ENCODE measurements at regions not wholly inside any gene's neighbourhood (a gene's known extent, or its start where the extent isn't known, plus 50 kb on each side); places are given as distances from the start of the nearest gene placed in this dataset.

- no peak for DNase-seq
Measured at GRCh38 chr18:46297621-46298020, 193.4 kb downstream of the HAUS1 start.

- DNase-seq, result no peak
Measured at GRCh38 chr18:46298511-46298910, 194.3 kb downstream of the HAUS1 start.

DNA sequence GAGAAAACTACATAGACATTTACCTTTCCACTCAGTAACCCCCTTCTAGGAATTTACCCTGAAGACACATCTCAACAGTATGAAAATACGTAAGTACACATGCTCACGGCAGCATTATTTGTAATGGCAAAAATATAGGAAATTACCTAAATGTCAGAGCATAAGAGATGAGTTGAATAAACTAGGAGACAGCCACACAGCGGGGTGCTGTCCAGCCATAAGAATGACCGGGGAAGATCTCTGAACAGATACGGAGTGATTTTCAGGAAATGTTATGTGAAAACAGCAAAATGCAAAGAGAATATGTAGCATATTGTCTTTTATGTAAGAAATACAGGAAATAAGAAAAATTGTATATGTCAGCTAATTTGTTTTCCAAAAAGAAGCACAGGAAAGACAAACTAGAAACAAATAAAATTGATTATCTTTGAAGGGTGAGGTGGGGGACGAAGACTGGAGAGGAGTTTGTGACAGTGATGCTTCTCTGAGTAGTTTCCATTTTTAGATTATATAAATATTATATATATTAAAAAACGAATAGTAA, 195.4 kb downstream of the HAUS1 start:
- no peak for DNase-seq

DNA sequence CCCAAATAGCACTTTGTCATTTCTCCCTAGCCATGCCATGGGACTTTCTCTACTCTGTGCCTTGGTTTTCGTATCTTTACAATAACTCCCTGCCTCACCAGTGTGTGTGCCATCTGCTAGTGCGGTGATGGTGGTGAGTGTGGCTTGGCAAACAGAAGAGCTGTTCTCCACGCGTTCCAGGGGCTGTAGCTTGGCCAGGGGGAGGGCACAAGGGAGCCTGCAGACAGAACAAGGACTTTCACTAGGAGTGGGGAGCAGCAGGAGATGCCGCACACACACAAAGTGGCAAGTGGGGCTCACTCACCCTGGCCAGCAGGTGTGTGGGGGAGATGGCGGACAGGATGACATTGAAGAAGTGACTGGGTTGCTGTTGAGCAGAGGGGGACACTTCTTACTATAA, 196.9 kb downstream of the HAUS1 start:
- no peak for DNase-seq

DNA sequence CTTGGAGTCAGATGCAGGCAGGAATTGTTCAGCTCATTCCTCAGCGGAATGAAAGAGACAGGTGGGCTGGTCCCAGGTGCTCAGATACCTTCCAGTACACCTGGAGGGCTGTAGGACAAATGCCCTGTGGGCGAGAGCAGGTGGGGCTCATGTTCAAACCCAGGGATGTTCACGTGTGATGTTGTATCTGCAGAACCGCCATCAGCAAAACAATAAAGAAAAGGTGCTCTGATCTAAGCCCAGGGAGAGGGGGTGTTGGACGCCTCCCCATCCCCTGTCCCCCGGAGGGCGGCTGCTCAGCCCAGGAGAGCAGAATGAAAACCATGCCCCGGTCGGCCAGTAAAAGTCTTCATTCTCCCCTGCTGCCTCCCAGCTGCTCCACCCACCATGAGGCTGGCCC, 197.4 kb downstream of the HAUS1 start:
- DNase-seq, result no peak

DNA sequence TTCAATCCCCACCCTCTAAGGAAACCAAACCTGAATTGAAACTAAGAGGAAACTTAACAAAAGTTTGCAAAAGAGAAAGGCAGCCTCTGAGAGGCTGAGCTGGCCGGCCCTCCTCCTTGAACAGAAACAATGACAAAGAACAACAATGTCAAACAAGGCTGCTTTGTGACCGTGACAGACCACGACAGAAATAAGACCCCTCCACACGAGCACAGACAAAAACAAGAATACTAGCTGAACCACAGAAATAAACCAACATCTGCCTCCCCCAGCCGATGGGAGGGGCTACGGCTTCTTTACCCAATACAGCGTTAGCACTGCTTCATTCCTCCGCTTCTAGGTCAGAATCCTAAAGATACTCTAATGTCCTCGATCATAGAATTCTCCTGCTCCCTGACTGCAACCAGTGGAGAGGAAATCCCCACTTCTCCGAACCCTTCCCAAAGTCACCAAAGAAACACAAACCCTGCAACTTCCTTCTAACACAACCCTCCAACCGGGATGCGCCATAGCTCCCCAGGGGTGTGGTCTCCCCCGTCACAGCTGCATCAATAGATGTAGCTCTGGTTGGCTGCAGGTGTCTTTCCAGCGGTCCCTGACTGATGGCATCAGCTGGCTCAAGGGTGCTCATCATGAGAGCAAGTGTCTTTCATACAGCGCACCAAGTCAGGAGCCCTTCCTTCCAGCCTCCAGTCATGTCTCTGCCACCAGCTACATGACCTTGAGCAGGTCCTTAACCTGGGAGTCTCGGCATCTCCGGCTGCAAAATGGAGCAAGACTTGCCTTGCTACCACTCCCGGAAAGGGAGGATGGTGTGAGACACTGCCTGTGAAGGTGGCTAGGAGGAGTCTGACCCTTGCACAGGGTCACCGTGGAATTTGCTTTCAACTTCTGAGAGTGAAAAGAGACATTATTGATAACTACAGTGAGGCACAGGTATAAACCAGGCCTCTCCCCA, 198.6 kb downstream of the HAUS1 start:
- no peak for DNase-seq

DNA sequence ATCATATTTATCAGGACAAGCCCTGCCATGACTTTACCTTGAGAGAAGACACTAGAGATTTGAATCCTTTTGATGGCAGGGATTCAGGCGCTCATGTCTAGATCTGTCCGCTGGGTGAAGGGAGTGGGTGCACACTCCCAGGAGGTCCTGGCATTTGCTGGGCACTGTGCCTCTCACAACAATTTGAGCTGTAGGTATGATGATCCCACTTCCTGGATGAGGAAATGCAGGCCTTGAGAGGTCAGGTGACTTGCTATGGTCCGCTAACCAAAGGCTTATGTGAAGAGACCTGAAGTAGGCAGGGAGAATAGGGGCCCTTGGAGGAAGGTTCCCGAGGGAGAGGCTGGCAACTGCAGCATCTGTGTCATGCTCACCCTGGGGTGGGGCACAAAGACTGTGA, 206.1 kb downstream of the HAUS1 start:
- no peak for DNase-seq

DNA sequence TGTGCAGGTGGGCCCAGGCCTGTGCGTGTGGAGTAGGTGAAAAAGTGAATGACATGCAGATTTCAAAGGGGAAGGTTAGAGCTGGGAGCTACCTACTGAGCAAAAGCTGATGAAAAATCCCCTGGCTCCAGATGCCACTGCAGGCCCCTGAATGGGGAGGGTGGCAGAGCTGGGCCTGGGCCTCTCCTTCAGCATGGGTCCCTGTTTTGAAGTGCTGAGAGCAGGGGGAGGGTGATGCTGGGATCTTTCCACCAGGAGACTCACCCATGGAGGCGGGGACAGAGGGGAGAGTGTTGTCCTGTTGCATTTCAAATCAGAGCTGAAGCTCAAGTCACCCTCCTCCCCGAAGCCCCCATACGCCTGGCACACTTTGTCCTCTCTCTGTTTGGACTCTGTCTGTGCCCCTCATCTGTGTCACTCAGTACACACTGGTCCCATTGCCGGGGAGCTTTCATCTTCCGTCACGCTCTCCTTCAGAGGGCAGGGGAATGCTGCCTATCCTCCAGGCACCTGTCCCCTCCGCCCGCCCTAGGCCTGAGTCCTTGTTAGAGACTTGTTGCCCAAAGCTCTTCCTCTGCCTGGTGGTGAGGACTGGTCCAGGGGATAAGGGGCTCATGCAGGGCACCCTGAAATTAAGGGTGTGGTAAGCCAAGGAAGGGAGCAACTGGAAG, 206.6 kb downstream of the HAUS1 start:
- no peak for DNase-seq

- no peak for DNase-seq
Measured at GRCh38 chr18:46311491-46311890, 207.3 kb downstream of the HAUS1 start.

- DNase-seq, result no peak
Measured at GRCh38 chr18:46312221-46312620, 208.0 kb downstream of the HAUS1 start.

GRCh38 chr18:46313521-46313920, 209.3 kb downstream of the HAUS1 start:
- no peak for DNase-seq

DNA sequence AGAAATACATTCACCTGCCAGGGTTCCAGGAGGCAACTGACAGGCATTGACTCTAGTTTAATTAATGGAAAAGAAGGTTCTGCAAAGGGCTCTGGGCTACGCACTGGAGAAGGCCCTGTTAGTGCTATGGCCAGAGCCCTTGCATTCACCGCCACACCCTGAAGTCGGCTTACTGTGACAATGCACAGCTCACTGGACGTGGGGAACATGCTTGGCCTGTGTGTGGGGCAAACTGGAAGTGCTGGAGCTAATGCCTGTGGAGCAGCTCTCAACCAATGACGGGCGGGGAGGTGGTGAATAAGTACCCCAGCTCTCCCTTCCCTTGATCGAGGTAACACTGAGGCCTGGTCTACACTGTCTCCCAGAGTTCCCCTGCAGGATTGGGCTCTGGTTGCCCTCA, 209.8 kb downstream of the HAUS1 start:
- no peak for DNase-seq

DNA sequence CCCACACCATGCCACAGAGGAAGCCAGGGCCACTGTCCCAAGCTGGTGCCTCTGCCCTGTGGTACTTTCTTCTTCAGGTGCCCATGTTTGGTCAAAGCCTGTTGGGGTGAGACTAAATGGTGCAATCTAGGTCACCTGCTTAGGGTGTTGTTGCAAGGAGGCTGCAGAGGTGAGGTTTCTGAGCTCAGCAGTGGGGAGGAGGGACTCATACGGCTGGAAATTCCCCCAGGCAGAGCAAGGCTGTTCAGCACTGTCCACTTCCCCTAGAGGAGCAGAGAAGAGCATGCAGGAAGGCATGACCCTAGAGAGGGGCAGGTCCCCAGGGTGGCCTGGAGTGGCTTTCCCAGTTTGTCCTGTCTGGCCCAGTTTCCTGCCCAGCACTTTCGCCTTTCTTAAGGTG, 211.0 kb downstream of the HAUS1 start:
- no peak for DNase-seq

GRCh38 chr18:46318356-46318755, 214.2 kb downstream of the HAUS1 start:
- no peak for DNase-seq

GRCh38 chr18:46319783-46320182, 215.6 kb downstream of the HAUS1 start:
- no peak for DNase-seq

DNA sequence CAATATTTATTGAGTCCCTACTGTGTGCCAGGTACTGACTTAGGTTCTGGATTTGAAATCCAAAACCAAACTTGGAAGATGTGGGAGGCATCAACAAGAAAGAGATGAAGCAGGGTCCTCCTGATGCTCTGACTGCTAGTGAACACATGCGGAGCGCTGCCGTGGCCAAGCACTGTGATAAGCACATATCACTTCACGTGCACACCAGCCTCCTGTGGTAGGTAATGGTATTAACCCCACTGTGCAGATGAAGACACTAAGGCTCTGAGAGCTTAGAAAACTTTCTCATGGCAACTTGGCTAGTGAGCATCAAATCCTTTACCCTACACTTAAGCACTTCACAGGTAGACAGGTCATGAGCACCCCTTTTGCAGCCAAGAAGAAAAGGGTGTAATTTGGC, 216.1 kb downstream of the HAUS1 start:
- DNase-seq, result no peak

- DNase-seq, result no peak
Measured at GRCh38 chr18:46320928-46321711, 216.9 kb downstream of the HAUS1 start.

GRCh38 chr18:46321955-46322354, 217.8 kb downstream of the HAUS1 start:
- DNase-seq, result no peak

GRCh38 chr18:46322411-46322891, 218.3 kb downstream of the HAUS1 start:
- no peak for DNase-seq

GRCh38 chr18:46322941-46323340, 218.8 kb downstream of the HAUS1 start:
- DNase-seq, result no peak

DNA sequence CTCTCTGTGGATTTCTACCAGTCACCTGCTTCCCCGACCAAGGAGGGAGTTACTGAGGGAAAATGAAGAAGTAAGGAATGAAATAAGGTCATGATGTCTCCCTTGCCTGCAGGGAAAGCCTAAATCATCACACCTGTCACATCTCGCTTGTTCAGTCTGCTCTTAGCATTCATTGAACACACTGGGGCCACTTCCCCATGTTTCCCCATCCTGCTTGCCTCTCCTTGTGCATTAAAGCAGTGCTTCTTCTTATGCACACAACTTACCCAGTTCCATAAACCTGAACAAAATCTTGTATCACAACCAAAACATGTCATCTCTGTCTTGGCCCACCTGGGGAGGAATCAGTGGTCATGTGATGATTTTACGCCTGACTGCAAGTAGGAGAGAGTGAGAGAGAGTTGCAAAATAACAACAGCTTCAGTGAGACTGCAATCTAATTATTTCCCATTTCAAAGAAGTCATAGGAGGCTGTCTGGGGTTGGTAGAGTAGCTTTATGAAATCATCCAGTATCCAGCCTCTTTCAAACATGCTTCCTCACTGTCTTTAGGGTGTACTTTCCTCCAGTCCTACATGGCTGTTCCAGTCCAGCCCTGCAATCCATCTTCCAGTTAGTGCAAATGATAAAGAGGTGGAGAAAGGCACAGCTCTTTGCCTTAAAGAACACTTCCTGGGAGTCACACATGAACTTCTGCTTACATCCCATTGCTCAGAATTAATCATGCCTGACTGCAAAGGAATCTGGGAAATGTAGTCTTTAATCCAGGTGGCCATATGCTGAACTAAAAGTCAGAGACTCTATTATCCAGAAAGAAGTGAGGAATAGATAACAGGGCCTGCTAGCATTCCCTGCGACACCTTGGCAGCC, 220.1 kb downstream of the HAUS1 start:
- DNase-seq, result no peak

DNA sequence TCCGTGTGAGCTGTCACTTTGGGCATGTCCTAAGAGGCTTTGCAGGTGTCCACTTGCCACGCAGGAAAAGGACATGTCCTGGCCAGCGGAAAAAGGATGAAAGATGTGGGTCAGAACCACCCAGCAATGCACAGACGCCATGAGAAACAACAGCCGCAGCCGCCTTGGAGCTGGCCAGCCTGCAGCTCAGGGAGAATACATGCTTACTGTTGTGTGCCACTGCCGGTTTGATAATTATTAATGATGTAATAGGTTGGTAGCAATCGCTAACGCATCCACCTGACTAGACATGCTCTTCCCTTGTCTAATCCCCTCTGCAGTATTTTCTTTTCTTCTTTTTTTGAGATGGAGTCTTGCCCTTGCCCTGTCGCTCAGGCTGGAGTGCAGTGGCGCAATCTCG, 221.7 kb downstream of the HAUS1 start:
- no peak for DNase-seq

Measured in SHP77 treated with DMSO at 0.1 percent for 48 hours (cell line).